Endometrial microvascular endothelial cells (primary cell): ENCODE measurements at regions not wholly inside any gene's neighbourhood (a gene's known extent, or its start where the extent isn't known, plus 50 kb on each side); places are given as distances from the start of the nearest gene placed in this dataset.
"Not testable (repeated sequence)": the region's sequence is repeated elsewhere in the genome, so short reads cannot be mapped to it uniquely, and the experiment has no call there.

ENCODE experiments used
- in situ Hi-C: cut with HindIII; loops from 2 replicates; pipeline ENCODE4 v1.10.0; 2017; ENCODE audit warnings: low sequenced_read_pairs, low pct_unique_long_range_greater_than_20kb; ENCODE audit errors: inconsistent ontology term

- in situ Hi-C loops: no loop called here
Measured at GRCh38 chr6:74573613-74574012, 632.2 kb downstream of the COL12A1 start.

GRCh38 chr6:74570044-74570443 is 635.8 kb downstream of the COL12A1 start:
- in situ Hi-C loops: no loop called here

- in situ Hi-C loops: no loop called here
Measured at GRCh38 chr6:74568861-74569260, 637.0 kb downstream of the COL12A1 start.

- in situ Hi-C loops: not testable (repeated sequence)
Measured at GRCh38 chr6:74567923-74568290, 637.9 kb downstream of the COL12A1 start.

- in situ Hi-C loops: no loop called here
Measured at GRCh38 chr6:74567281-74567922, 638.5 kb downstream of the COL12A1 start.

- in situ Hi-C loops: no loop called here
Measured at GRCh38 chr6:74557236-74557635, 648.6 kb downstream of the COL12A1 start.

GRCh38 chr6:74554041-74554440 is 651.8 kb downstream of the COL12A1 start:
- in situ Hi-C loops: no loop called here

- in situ Hi-C loops: no loop called here
Measured at GRCh38 chr6:74551896-74552295, 654.0 kb downstream of the COL12A1 start.

- in situ Hi-C loops: no loop called here
Measured at GRCh38 chr6:74550821-74551220, 655.0 kb downstream of the COL12A1 start.

- in situ Hi-C loops: no loop called here
Measured at GRCh38 chr6:74549746-74550145, 656.1 kb downstream of the COL12A1 start.

- in situ Hi-C loops: no loop called here
Measured at GRCh38 chr6:74534465-74535211, 671.2 kb downstream of the COL12A1 start.

- in situ Hi-C loops: no loop called here
Measured at GRCh38 chr6:74519163-74519562, 686.7 kb downstream of the COL12A1 start.

- in situ Hi-C loops: no loop called here
Measured at GRCh38 chr6:74518035-74518434, 687.8 kb downstream of the COL12A1 start.

- in situ Hi-C loops: no loop called here
Measured at GRCh38 chr6:74510878-74511277, 695.0 kb downstream of the COL12A1 start.

- in situ Hi-C loops: no loop called here
Measured at GRCh38 chr6:74507649-74508048, 698.2 kb downstream of the COL12A1 start.

GRCh38 chr6:74505391-74505790 is 700.5 kb downstream of the COL12A1 start:
- in situ Hi-C loops: no loop called here

- in situ Hi-C loops: no loop called here
Measured at GRCh38 chr6:74504941-74505340, 700.9 kb downstream of the COL12A1 start.

- in situ Hi-C loops: no loop called here
Measured at GRCh38 chr6:74492587-74492986, 713.3 kb downstream of the COL12A1 start.

GRCh38 chr6:74491844-74492374 is 713.9 kb downstream of the COL12A1 start:
- in situ Hi-C loops: no loop called here

- in situ Hi-C loops: not testable (repeated sequence)
Measured at GRCh38 chr6:74488726-74489125, 717.1 kb downstream of the COL12A1 start.
